IMR-90 (cell line): ENCODE measurements at regions not wholly inside any gene's neighbourhood (a gene's known extent, or its start where the extent isn't known, plus 50 kb on each side); places are given as distances from the start of the nearest gene placed in this dataset.

Source experiments
- ATAC-seq: fragments of 200-7000 bp; cut with Tn5 transposase; 2 replicates; pipeline ENCODE4 v1.9.1; 2020; ENCODE audit warnings: low read depth, mild to moderate bottlenecking, moderate library complexity
- BruUV-seq: library from RNA; stranded (reverse); fragments of 400-500 nt; replicated peaks from 2 replicates; lab custom pipeline; 2021; lab: Mats Ljungman, UMichigan
- CTCF ChIA-PET: fragments of 300-600 bp; formaldehyde crosslinking; extraction: SDS; loops from one replicate; lab custom pipeline; 2021; ENCODE audit warnings: antibody characterized with exemption; lab: Yijun Ruan, JAX
- POLR2A ChIA-PET: fragments of 300-600 bp; sonication (Branson Sonifier 250); formaldehyde crosslinking; loops from one replicate; lab custom pipeline; 2022; ENCODE audit warnings: antibody characterized with exemption; ENCODE audit not compliant: unreplicated experiment; lab: Charles Lee
- DNase-seq: peaks from one replicate; pipeline ENCODE4 v3.0.0; 2013
- H2AFZ ChIP-seq: replicated peaks from 2 replicates; pipeline ENCODE3; 2013; ENCODE audit warnings: low read length, mild to moderate bottlenecking; ENCODE audit not compliant: poor library complexity
- H2AK5ac ChIP-seq: 2 replicates; pipeline ENCODE4 v1.6.1; 2013; ENCODE audit warnings: low read depth, low read length, inconsistent platforms
- H2AK9ac ChIP-seq: replicated peaks from 2 replicates; pipeline ENCODE3; 2013; ENCODE audit warnings: mild to moderate bottlenecking, low read depth, low read length, moderate library complexity; ENCODE audit not compliant: poor library complexity
- H2BK120ac ChIP-seq: 2 replicates; pipeline ENCODE4 v1.6.1; 2013; ENCODE audit warnings: low read depth, low read length, inconsistent platforms
- H2BK15ac ChIP-seq: 3 replicates; pipeline ENCODE4 v1.6.1; 2013; ENCODE audit warnings: low read depth, low read length, inconsistent platforms
- H2BK20ac ChIP-seq: 2 replicates; pipeline ENCODE4 v1.6.1; 2013; ENCODE audit warnings: low read depth, mild to moderate bottlenecking, inconsistent platforms, low read length, moderate library complexity
- H2BK5ac ChIP-seq: 2 replicates; pipeline ENCODE4 v1.6.1; 2013; ENCODE audit warnings: mild to moderate bottlenecking, low read depth, low read length, inconsistent platforms; ENCODE audit not compliant: poor library complexity, severe bottlenecking
- H3K14ac ChIP-seq: replicated peaks from 2 replicates; pipeline ENCODE4 v1.6.1; 2013; ENCODE audit warnings: low read depth, low read length, inconsistent platforms
- H3K18ac ChIP-seq: 2 replicates; pipeline ENCODE4 v1.6.1; 2013; ENCODE audit warnings: low read depth, low read length, control low read depth
- H3K23ac ChIP-seq: 2 replicates; pipeline ENCODE4 v1.6.1; 2013; ENCODE audit warnings: low read depth, low read length, inconsistent platforms
- H3K27ac ChIP-seq: 2 replicates; pipeline ENCODE4 v1.5.1; 2013; ENCODE audit warnings: mild to moderate bottlenecking, control low read depth, low read length; ENCODE audit not compliant: insufficient read depth
- H3K27me3 ChIP-seq: 2 replicates; pipeline ENCODE4 v1.6.1; 2013; ENCODE audit warnings: low read length; ENCODE audit not compliant: control insufficient read depth, insufficient read depth
- H3K36me3 ChIP-seq: 2 replicates; pipeline ENCODE4 v1.6.1; 2013; ENCODE audit warnings: low read length, mixed read lengths; ENCODE audit not compliant: control insufficient read depth, insufficient read depth
- H3K4ac ChIP-seq: 2 replicates; pipeline ENCODE4 v1.6.1; 2013; ENCODE audit warnings: low read depth, low read length, inconsistent platforms
- H3K4me1 ChIP-seq: 2 replicates; pipeline ENCODE4 v1.6.1; 2013; ENCODE audit warnings: low read length, mixed read lengths; ENCODE audit not compliant: control insufficient read depth, insufficient read depth
- H3K4me2 ChIP-seq: 2 replicates; pipeline ENCODE4 v1.6.1; 2013; ENCODE audit warnings: low read depth, mild to moderate bottlenecking, control low read depth, low read length, moderate library complexity
- H3K4me3 ChIP-seq: 2 replicates; pipeline ENCODE4 v1.5.1; 2013; ENCODE audit warnings: low read depth, mild to moderate bottlenecking, control low read depth, low read length, moderate library complexity; ENCODE audit not compliant: insufficient read depth
- H3K56ac ChIP-seq: 2 replicates; pipeline ENCODE4 v1.6.1; 2013; ENCODE audit warnings: low read length, inconsistent platforms; ENCODE audit not compliant: insufficient read depth; ENCODE audit errors: extremely low read depth
- H3K79me1 ChIP-seq, 2 experiments: 2 replicates each; pipeline ENCODE4 v1.6.1; 2013; ENCODE audit warnings: low read length in 2 of 2, inconsistent platforms in 1 of 2, low read depth in 1 of 2
- H3K9ac ChIP-seq: 2 replicates; pipeline ENCODE4 v1.6.1; 2013; ENCODE audit warnings: low read depth, low read length, control low read depth
- H3K9me1 ChIP-seq: 2 replicates; pipeline ENCODE4 v1.6.1; 2013; ENCODE audit warnings: low read length, inconsistent platforms; ENCODE audit not compliant: insufficient read depth
- H3K9me3 ChIP-seq: 2 replicates; pipeline ENCODE4 v1.6.1; 2013; ENCODE audit warnings: low read length; ENCODE audit not compliant: control insufficient read depth, insufficient read depth
- H4K20me1 ChIP-seq: 2 replicates; pipeline ENCODE4 v1.6.1; 2013; ENCODE audit warnings: low read length, inconsistent platforms; ENCODE audit not compliant: insufficient read depth
- H4K5ac ChIP-seq: 2 replicates; pipeline ENCODE4 v1.6.1; 2013; ENCODE audit warnings: mild to moderate bottlenecking, low read depth, low read length, control low read depth
- H4K8ac ChIP-seq, 2 experiments: 2 replicates each; pipeline ENCODE4 v1.6.1; 2013; ENCODE audit warnings: low read depth in 2 of 2, low read length in 2 of 2, control low read depth in 1 of 2, inconsistent platforms in 1 of 2
- H4K91ac ChIP-seq: 2 replicates; pipeline ENCODE4 v1.6.1; 2013; ENCODE audit warnings: low read depth, low read length, inconsistent platforms; ENCODE audit not compliant: insufficient read depth
- BHLHE40 ChIP-seq: fragments of 150-350 bp; IDR thresholded peaks from 2 replicates; pipeline ENCODE4 v1.6.1; 2016; ENCODE audit warnings: mild to moderate bottlenecking, low read depth, low read length
- CEBPB ChIP-seq: IDR thresholded peaks from 2 replicates; pipeline ENCODE4 v1.6.1; 2012; ENCODE audit warnings: low read depth, low read length, improper control_type of control experiment
- CHD1 ChIP-seq: IDR thresholded peaks from 2 replicates; pipeline ENCODE4 v1.6.1; 2012; ENCODE audit warnings: low read depth, low read length, improper control_type of control experiment
- ELK1 ChIP-seq: fragments of 150-350 bp; IDR thresholded peaks from 2 replicates; pipeline ENCODE4 v1.6.1; 2016; ENCODE audit warnings: low read depth, mild to moderate bottlenecking, low read length, moderate library complexity, borderline replicate concordance
- FOS ChIP-seq: fragments of 150-350 bp; IDR thresholded peaks from 2 replicates; pipeline ENCODE4 v1.6.1; 2016; ENCODE audit warnings: low read depth, low read length
- MAFK ChIP-seq: IDR thresholded peaks from 2 replicates; pipeline ENCODE4 v1.6.1; 2012; ENCODE audit warnings: low read depth, low read length, improper control_type of control experiment
- MAZ ChIP-seq: IDR thresholded peaks from 2 replicates; pipeline ENCODE4 v1.6.1; 2012; ENCODE audit warnings: low read depth, mild to moderate bottlenecking, low read length, improper control_type of control experiment, moderate library complexity, borderline replicate concordance
- MXI1 ChIP-seq: IDR thresholded peaks from 2 replicates; pipeline ENCODE4 v1.6.1; 2012; ENCODE audit warnings: low read depth, mild to moderate bottlenecking, low read length, moderate library complexity, borderline replicate concordance
- NFE2L2 ChIP-seq: fragments of 150-350 bp; IDR thresholded peaks from 2 replicates; pipeline ENCODE4 v1.6.1; 2016; ENCODE audit warnings: low read depth, mild to moderate bottlenecking, low read length
- POLR2A ChIP-seq: IDR thresholded peaks from 2 replicates; pipeline ENCODE4 v1.6.1; 2012; ENCODE audit warnings: mild to moderate bottlenecking, low read depth, low read length
- RAD21 ChIP-seq: IDR thresholded peaks from 2 replicates; pipeline ENCODE4 v1.6.1; 2012; ENCODE audit warnings: low read length, improper control_type of control experiment
- RCOR1 ChIP-seq: IDR thresholded peaks from 2 replicates; pipeline ENCODE4 v1.6.1; 2012; ENCODE audit warnings: mild to moderate bottlenecking, low read length, improper control_type of control experiment; ENCODE audit not compliant: insufficient replicate concordance
- RFX5 ChIP-seq: IDR thresholded peaks from 2 replicates; pipeline ENCODE4 v1.8.0; 2012; ENCODE audit warnings: low read depth, mild to moderate bottlenecking, low read length, moderate library complexity
- SMC3 ChIP-seq: fragments of 150-350 bp; IDR thresholded peaks from 2 replicates; pipeline ENCODE4 v1.6.1; 2016; ENCODE audit warnings: low read depth, mild to moderate bottlenecking, antibody characterized with exemption, low read length, moderate library complexity
- USF2 ChIP-seq: fragments of 150-350 bp; IDR thresholded peaks from 2 replicates; pipeline ENCODE4 v1.6.1; 2017; ENCODE audit warnings: mild to moderate bottlenecking, antibody characterized with exemption, low read length, low read depth
- WGBS, 2 experiments: methylation state at CpG; one replicate each; pipeline versions ENCODE4 v1.1.5 to v1.1.7; 2013; ENCODE audit warnings: missing lambda C conversion rate in 2 of 2; ENCODE audit not compliant: insufficient read length in 1 of 2; ENCODE audit errors: extremely low coverage in 2 of 2; 5-methylcytosine and 5-hydroxymethylcytosine counted together
- dilution Hi-C: fragments of 300-500 bp; cut with HindIII; formaldehyde crosslinking; loops from one replicate; pipeline ENCODE4 v1.14.3; 2018; ENCODE audit warnings: low sequenced_read_pairs; ENCODE audit not compliant: unreplicated experiment
- in situ Hi-C: fragments of 300-500 bp; cut with MboI; formaldehyde crosslinking; loops from 3 replicates; pipeline ENCODE4 v1.14.3; 2019; ENCODE audit warnings: low sequenced_read_pairs, inconsistent platforms, mixed read lengths
- intact Hi-C: fragments of 100-400 bp; cut with micrococcal nuclease; formaldehyde crosslinking; loops from 2 replicates; pipeline ENCODE4 v1.10.0; 2022
- TF ChIP-seq, protein P1 (sequence below): conservative IDR thresholded peaks from 2 replicates; pipeline ENCODE4 v1.5.1; 2012; ENCODE audit warnings: mild to moderate bottlenecking, low read depth, low read length, improper control_type of control experiment

GRCh38 chr2:75256485-75256884 is 57.2 kb upstream of the TACR1 start:
- CTCF ChIA-PET = no interaction called here
- no peak overlapping the region for H3K4me2 ChIP-seq
- dilution Hi-C loops = no loop called here
- H2BK120ac ChIP-seq = no peak overlapping the region
- TF ChIP-seq RAD21 (no peak), BHLHE40 (no peak), NFE2L2 (no peak), MAFK (no peak), MXI1 (no peak), POLR2A (no peak), ELK1 (no peak), CHD1 (no peak), RCOR1 (no peak), CEBPB (no peak), USF2 (no peak), FOS (no peak), MAZ (no peak), RFX5 (no peak), SMC3 (no peak)
- TF ChIP-seq, protein P1, sequence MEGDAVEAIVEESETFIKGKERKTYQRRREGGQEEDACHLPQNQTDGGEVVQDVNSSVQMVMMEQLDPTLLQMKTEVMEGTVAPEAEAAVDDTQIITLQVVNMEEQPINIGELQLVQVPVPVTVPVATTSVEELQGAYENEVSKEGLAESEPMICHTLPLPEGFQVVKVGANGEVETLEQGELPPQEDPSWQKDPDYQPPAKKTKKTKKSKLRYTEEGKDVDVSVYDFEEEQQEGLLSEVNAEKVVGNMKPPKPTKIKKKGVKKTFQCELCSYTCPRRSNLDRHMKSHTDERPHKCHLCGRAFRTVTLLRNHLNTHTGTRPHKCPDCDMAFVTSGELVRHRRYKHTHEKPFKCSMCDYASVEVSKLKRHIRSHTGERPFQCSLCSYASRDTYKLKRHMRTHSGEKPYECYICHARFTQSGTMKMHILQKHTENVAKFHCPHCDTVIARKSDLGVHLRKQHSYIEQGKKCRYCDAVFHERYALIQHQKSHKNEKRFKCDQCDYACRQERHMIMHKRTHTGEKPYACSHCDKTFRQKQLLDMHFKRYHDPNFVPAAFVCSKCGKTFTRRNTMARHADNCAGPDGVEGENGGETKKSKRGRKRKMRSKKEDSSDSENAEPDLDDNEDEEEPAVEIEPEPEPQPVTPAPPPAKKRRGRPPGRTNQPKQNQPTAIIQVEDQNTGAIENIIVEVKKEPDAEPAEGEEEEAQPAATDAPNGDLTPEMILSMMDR = no peak
- in situ Hi-C loops = no loop called here
- no peaks in the 10 kb centered on the region for H3K9me1 ChIP-seq
- ATAC-seq (no peak), DNase-seq (no peak)
- H3K18ac ChIP-seq = no peak overlapping the region
- no peaks in the 10 kb centered on the region for H3K27me3 ChIP-seq
- H3K4me1 ChIP-seq = no peaks in the 10 kb centered on the region
- no peaks in the 10 kb centered on the region; a peak in 2 of 4 replicates for H3K79me1 ChIP-seq
- H2AK5ac ChIP-seq = no peak overlapping the region
- no peak overlapping the region for H2BK20ac ChIP-seq
- no TSS peak for BruUV-seq
- no peak overlapping the region for H3K23ac ChIP-seq
- no peak overlapping the region for H2BK15ac ChIP-seq
- no peak overlapping the region for H4K91ac ChIP-seq
- H3K14ac ChIP-seq = no peak overlapping the region
- POLR2A ChIA-PET = no interaction called here
- H3K4me3 ChIP-seq = no peak overlapping the region
- no peak overlapping the region for H3K9ac ChIP-seq
- intact Hi-C loops = no loop called here
- H4K8ac ChIP-seq = no peak overlapping the region
- no peak overlapping the region for H2AFZ ChIP-seq
- H3K4ac ChIP-seq = no peak overlapping the region
- no peak overlapping the region for H2AK9ac ChIP-seq
- no peaks in the 10 kb centered on the region for H3K36me3 ChIP-seq
- no peak overlapping the region for H4K5ac ChIP-seq
- H3K27ac ChIP-seq = no peak overlapping the region
- H4K20me1 ChIP-seq = no peaks in the 10 kb centered on the region
- no peak overlapping the region for H2BK5ac ChIP-seq
- 71% methylated on average over 1 of the region's 1 CpG; no CpG with 5 or more reads in 1 of the 2 experiments for WGBS, 2 experiments
- H3K56ac ChIP-seq = no peak overlapping the region
- peaks cover 3% of the 10 kb centered on the region for H3K9me3 ChIP-seq
